ENCODE measurements at regions not wholly inside any gene's neighbourhood (a gene's known extent, or its start where the extent isn't known, plus 50 kb on each side); places are given as distances from the start of the nearest gene placed in this dataset.

- Histone ChIP-seq H2AK5ac (ENCODE audit: insufficient read length, low read length) (no peak overlapping the region), H3K23ac (ENCODE audit: insufficient read length, low read depth, low read length) (no peak overlapping the region), H3K23me2 (ENCODE audit: insufficient read length, low read depth, low read length, poor library complexity, severe bottlenecking) (no peaks in the 10 kb centered on the region), H2BK15ac (ENCODE audit: low read depth, low read length) (no peak overlapping the region), H2BK12ac (ENCODE audit: insufficient read length, low read depth, low read length) (no peak overlapping the region), H4K91ac (ENCODE audit: insufficient read length, low read depth, low read length) (no peak overlapping the region), H3K9ac (ENCODE audit: extremely low read depth, insufficient read length, low read length) (no peak overlapping the region), H3K9me3 (ENCODE audit: control insufficient read depth, low read depth, low read length) (no peaks in the 10 kb centered on the region), H3K56ac (ENCODE audit: insufficient read length, low read depth, low read length) (no peak overlapping the region), H3K79me2 (ENCODE audit: insufficient read depth, low read length) (no peaks in the 10 kb centered on the region), H4K20me1 (ENCODE audit: control insufficient read depth, insufficient read depth, insufficient read length) (no peaks in the 10 kb centered on the region), H3T11ph (ENCODE audit: low read length) (no peak overlapping the region), H2BK20ac (ENCODE audit: low read depth, low read length, poor library complexity, severe bottlenecking) (no peak overlapping the region), H3K4me2 (ENCODE audit: insufficient read depth, insufficient read length, low read length) (no peak overlapping the region), H2AFZ (ENCODE audit: low read length) (no peak overlapping the region), H4K5ac (ENCODE audit: insufficient read length, low read depth, low read length) (no peak overlapping the region), H3K14ac (ENCODE audit: insufficient read depth, low read length) (no peak overlapping the region), H3K27ac (ENCODE audit: insufficient read length, low read depth, low read length) (no peak overlapping the region), H2BK120ac (ENCODE audit: low read depth, low read length, poor library complexity, severe bottlenecking) (no peak overlapping the region), H4K8ac (replicated peaks; ENCODE audit: insufficient read length, low read depth, low read length) (no peak overlapping the region), H3K79me1 (ENCODE audit: insufficient read depth, low read depth, low read length, poor library complexity, severe bottlenecking) (no peaks in the 10 kb centered on the region), H3K18ac (ENCODE audit: insufficient read length, low read depth, low read length) (no peak overlapping the region), H2BK5ac (ENCODE audit: insufficient read length, low read length) (no peak overlapping the region), H3K4ac (ENCODE audit: low read depth, low read length) (no peak overlapping the region), H3K4me1 (ENCODE audit: insufficient read depth, low read length) (no peaks in the 10 kb centered on the region), H3K27me3 (ENCODE audit: insufficient read depth, low read length) (no peaks in the 10 kb centered on the region)
- H3K36me3 Mint-ChIP-seq (ENCODE audit: insufficient read depth in 1 of 3, low read depth in 3 of 3) = no peaks in the 10 kb centered on the region
- no peaks in the 10 kb centered on the region for H3K27me3 Mint-ChIP-seq (ENCODE audit: low read depth)
- H3K4me1 Mint-ChIP-seq = peaks cover 8 to 12% of the 10 kb centered on the region in 2 experiments
- no peak overlapping the region for H3K4me3 Mint-ChIP-seq
- TF ChIP-seq CTCF (conservative IDR thresholded peaks at IDR 0.05) = no peak
- H3K27ac Mint-ChIP-seq = no peak overlapping the region
- DNase-seq = no peak
- no peaks in the 10 kb centered on the region for H3K9me3 Mint-ChIP-seq
These were observed 945.0 kb upstream of the PCDH20 start for GRCh38 chr13:62360609-62361008.
